Tibial nerve (tissue), 3 donors: ENCODE measurements at regions not wholly inside any gene's neighbourhood (a gene's known extent, or its start where the extent isn't known, plus 50 kb on each side); places are given as distances from the start of the nearest gene placed in this dataset.

Experiments used
- POLR2A ChIP-seq, 2 donors: fragments of 450-650 bp; IDR thresholded peaks; one replicate each; pipeline ENCODE4 v1.6.1; 2017; ENCODE audit warnings: antibody characterized with exemption in 2 of 2, mild to moderate bottlenecking in 2 of 2, moderate library complexity in 2 of 2
- TF ChIP-seq, protein P1 (sequence below), 5 experiments: fragments of 200-600 bp in 3 of 5; fragments of 450-650 bp in 2 of 5; sonication (generic) in 3 of 5; IDR thresholded peaks; one replicate each; pipeline ENCODE4 v1.5.1; 2016 to 2019; ENCODE audit warnings: antibody characterized with exemption in 5 of 5, mild to moderate bottlenecking in 3 of 5, moderate library complexity in 2 of 5

DNA sequence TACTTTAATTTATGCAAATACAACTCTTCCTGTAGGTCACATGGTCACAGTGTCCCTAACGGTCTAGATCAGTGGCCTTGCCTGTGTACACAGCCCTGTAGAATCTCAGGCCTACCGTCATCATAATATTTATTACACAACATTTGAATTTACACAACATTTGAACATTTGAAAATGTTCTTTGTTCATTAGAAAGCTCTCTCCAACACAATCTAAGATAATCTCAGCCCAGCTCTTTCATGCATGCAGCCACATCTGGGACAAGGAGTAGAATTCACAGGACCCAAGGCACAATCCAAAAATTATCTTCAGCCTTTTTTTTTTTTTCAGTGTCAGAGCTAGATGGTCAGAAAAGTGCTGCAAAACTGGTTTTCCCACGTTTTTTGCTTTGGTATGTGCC lies 892.8 kb downstream of the TFAP2A start:
- no peak for TF ChIP-seq POLR2A (IDR thresholded peaks at IDR 0.05)
- TF ChIP-seq, protein P1, sequence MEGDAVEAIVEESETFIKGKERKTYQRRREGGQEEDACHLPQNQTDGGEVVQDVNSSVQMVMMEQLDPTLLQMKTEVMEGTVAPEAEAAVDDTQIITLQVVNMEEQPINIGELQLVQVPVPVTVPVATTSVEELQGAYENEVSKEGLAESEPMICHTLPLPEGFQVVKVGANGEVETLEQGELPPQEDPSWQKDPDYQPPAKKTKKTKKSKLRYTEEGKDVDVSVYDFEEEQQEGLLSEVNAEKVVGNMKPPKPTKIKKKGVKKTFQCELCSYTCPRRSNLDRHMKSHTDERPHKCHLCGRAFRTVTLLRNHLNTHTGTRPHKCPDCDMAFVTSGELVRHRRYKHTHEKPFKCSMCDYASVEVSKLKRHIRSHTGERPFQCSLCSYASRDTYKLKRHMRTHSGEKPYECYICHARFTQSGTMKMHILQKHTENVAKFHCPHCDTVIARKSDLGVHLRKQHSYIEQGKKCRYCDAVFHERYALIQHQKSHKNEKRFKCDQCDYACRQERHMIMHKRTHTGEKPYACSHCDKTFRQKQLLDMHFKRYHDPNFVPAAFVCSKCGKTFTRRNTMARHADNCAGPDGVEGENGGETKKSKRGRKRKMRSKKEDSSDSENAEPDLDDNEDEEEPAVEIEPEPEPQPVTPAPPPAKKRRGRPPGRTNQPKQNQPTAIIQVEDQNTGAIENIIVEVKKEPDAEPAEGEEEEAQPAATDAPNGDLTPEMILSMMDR (IDR thresholded peaks at IDR 0.05): no peak
